ENCODE measurements at regions not wholly inside any gene's neighbourhood (a gene's known extent, or its start where the extent isn't known, plus 50 kb on each side); places are given as distances from the start of the nearest gene placed in this dataset.

DNA sequence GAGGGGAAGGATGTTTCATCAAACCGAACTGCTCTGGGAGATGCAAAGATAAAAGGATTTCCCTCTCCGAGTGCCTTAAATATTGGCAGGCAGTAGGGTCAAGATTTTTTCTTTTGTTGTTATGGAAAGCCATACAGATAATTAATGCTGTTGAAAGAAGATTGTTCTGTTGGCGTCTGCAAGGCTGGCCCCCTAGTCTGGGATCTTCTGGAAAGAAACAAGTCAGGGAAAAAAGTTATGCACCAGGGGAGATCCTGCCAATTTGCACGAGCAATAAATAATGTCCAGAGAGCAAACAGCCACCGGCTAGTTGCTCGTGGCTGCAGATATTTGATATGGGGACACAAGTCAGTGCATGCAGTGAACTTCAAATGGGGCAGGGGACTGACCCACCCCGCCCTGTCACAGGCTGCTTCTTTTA is 202.1 kb upstream of the MYL2 start:
- TF ChIP-seq POU2F2 (IDR thresholded peaks at IDR 0.05; ENCODE audit: borderline replicate concordance, low read depth, low read length), result no peak
- no peak for TF ChIP-seq SREBF1 (IDR thresholded peaks at IDR 0.05; ENCODE audit: low read length)
- TF ChIP-seq, protein P1, sequence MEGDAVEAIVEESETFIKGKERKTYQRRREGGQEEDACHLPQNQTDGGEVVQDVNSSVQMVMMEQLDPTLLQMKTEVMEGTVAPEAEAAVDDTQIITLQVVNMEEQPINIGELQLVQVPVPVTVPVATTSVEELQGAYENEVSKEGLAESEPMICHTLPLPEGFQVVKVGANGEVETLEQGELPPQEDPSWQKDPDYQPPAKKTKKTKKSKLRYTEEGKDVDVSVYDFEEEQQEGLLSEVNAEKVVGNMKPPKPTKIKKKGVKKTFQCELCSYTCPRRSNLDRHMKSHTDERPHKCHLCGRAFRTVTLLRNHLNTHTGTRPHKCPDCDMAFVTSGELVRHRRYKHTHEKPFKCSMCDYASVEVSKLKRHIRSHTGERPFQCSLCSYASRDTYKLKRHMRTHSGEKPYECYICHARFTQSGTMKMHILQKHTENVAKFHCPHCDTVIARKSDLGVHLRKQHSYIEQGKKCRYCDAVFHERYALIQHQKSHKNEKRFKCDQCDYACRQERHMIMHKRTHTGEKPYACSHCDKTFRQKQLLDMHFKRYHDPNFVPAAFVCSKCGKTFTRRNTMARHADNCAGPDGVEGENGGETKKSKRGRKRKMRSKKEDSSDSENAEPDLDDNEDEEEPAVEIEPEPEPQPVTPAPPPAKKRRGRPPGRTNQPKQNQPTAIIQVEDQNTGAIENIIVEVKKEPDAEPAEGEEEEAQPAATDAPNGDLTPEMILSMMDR (IDR thresholded peaks at IDR 0.05 in 2 of 3, conservative IDR thresholded peaks at IDR 0.05 in 1 of 3; ENCODE audit: control insufficient read depth in 2 of 3, extremely low read depth in 1 of 3, insufficient read depth in 1 of 3, low read depth in 3 of 3, low read length in 3 of 3), result no peak
- no peak for TF ChIP-seq EZH2 (IDR thresholded peaks at IDR 0.05; ENCODE audit: borderline replicate concordance, control insufficient read depth, low read depth, low read length)
- TF ChIP-seq, protein P2, sequence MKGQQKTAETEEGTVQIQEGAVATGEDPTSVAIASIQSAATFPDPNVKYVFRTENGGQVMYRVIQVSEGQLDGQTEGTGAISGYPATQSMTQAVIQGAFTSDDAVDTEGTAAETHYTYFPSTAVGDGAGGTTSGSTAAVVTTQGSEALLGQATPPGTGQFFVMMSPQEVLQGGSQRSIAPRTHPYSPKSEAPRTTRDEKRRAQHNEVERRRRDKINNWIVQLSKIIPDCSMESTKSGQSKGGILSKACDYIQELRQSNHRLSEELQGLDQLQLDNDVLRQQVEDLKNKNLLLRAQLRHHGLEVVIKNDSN (IDR thresholded peaks at IDR 0.05; ENCODE audit: borderline replicate concordance, extremely low read length, insufficient read depth, low read depth, low read length), result no peak
- no peak for TF ChIP-seq CHD4 (IDR thresholded peaks at IDR 0.05)
- TF ChIP-seq GABPA (IDR thresholded peaks at IDR 0.05; ENCODE audit: low read depth), result no peak
- TF ChIP-seq, protein P3, sequence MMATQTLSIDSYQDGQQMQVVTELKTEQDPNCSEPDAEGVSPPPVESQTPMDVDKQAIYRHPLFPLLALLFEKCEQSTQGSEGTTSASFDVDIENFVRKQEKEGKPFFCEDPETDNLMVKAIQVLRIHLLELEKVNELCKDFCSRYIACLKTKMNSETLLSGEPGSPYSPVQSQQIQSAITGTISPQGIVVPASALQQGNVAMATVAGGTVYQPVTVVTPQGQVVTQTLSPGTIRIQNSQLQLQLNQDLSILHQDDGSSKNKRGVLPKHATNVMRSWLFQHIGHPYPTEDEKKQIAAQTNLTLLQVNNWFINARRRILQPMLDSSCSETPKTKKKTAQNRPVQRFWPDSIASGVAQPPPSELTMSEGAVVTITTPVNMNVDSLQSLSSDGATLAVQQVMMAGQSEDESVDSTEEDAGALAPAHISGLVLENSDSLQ (IDR thresholded peaks at IDR 0.05), result no peak
- TF ChIP-seq, protein P4, sequence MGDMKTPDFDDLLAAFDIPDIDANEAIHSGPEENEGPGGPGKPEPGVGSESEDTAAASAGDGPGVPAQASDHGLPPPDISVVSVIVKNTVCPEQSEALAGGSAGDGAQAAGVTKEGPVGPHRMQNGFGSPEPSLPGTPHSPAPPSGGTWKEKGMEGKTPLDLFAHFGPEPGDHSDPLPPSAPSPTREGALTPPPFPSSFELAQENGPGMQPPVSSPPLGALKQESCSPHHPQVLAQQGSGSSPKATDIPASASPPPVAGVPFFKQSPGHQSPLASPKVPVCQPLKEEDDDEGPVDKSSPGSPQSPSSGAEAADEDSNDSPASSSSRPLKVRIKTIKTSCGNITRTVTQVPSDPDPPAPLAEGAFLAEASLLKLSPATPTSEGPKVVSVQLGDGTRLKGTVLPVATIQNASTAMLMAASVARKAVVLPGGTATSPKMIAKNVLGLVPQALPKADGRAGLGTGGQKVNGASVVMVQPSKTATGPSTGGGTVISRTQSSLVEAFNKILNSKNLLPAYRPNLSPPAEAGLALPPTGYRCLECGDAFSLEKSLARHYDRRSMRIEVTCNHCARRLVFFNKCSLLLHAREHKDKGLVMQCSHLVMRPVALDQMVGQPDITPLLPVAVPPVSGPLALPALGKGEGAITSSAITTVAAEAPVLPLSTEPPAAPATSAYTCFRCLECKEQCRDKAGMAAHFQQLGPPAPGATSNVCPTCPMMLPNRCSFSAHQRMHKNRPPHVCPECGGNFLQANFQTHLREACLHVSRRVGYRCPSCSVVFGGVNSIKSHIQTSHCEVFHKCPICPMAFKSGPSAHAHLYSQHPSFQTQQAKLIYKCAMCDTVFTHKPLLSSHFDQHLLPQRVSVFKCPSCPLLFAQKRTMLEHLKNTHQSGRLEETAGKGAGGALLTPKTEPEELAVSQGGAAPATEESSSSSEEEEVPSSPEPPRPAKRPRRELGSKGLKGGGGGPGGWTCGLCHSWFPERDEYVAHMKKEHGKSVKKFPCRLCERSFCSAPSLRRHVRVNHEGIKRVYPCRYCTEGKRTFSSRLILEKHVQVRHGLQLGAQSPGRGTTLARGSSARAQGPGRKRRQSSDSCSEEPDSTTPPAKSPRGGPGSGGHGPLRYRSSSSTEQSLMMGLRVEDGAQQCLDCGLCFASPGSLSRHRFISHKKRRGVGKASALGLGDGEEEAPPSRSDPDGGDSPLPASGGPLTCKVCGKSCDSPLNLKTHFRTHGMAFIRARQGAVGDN (IDR thresholded peaks at IDR 0.05), result no peak
